ENCODE measurements at regions not wholly inside any gene's neighbourhood (a gene's known extent, or its start where the extent isn't known, plus 50 kb on each side); places are given as distances from the start of the nearest gene placed in this dataset.

GRCh38 chr17:71730871-71731270, 389.9 kb upstream of the SOX9 start:
- Histone ChIP-seq H3K18ac (ENCODE audit: low read depth, low read length) (no peak overlapping the region), H4K5ac (ENCODE audit: low read depth, low read length) (no peak overlapping the region), H2BK5ac (ENCODE audit: low read depth, low read length, poor library complexity, severe bottlenecking) (no peak overlapping the region), H3K36me3 (ENCODE audit: control insufficient read depth, insufficient read depth, low read length) (no peaks in the 10 kb centered on the region), H3K27me3 (ENCODE audit: control insufficient read depth, insufficient read depth, low read length) (no peaks in the 10 kb centered on the region), H3K4me1 (ENCODE audit: control insufficient read depth, insufficient read depth, low read length) (no peaks in the 10 kb centered on the region), H3K23ac (ENCODE audit: low read depth, low read length) (no peak overlapping the region), H4K91ac (ENCODE audit: insufficient read depth, low read depth, low read length) (no peak overlapping the region), H3K4ac (ENCODE audit: low read depth, low read length) (no peak overlapping the region), H3K4me2 (ENCODE audit: low read depth, low read length) (no peak overlapping the region), H3K27ac (ENCODE audit: insufficient read depth, low read length) (no peak overlapping the region), H4K8ac (ENCODE audit: low read depth in 2 of 2, low read length in 2 of 2) (no peak overlapping the region), H2BK120ac (ENCODE audit: low read depth, low read length) (no peak overlapping the region), H3K14ac (replicated peaks; ENCODE audit: low read depth, low read length) (no peak overlapping the region), H3K9me1 (ENCODE audit: insufficient read depth, low read length) (no peaks in the 10 kb centered on the region), H3K9ac (ENCODE audit: low read depth, low read length) (no peak overlapping the region), H2AFZ (replicated peaks; ENCODE audit: low read length, poor library complexity) (no peak overlapping the region), H2AK9ac (replicated peaks; ENCODE audit: low read depth, low read length, poor library complexity) (no peak overlapping the region), H3K79me1 (ENCODE audit: low read depth in 1 of 2, low read length in 2 of 2) (no peaks in the 10 kb centered on the region), H4K20me1 (ENCODE audit: insufficient read depth, low read length) (no peaks in the 10 kb centered on the region), H3K56ac (ENCODE audit: extremely low read depth, insufficient read depth, low read length) (no peak overlapping the region), H2BK20ac (ENCODE audit: low read depth, low read length) (no peak overlapping the region), H3K9me3 (ENCODE audit: control insufficient read depth, insufficient read depth, low read length) (no peaks in the 10 kb centered on the region), H3K4me3 (ENCODE audit: insufficient read depth, low read depth, low read length) (no peak overlapping the region), H2AK5ac (ENCODE audit: low read depth, low read length) (no peak overlapping the region), H2BK15ac (ENCODE audit: low read depth, low read length) (no peak overlapping the region)
- ChIA-PET POLR2A (ENCODE audit: unreplicated experiment) (no interaction called here), CTCF (no interaction called here)
- BruUV-seq (replicated peaks), result no TSS peak
- intact Hi-C loops (cut with micrococcal nuclease) (no loop called here), dilution Hi-C loops (cut with HindIII; ENCODE audit: low sequenced_read_pairs, unreplicated experiment) (no loop called here), in situ Hi-C loops (cut with MboI; ENCODE audit: low sequenced_read_pairs) (no loop called here)
- WGBS, 2 experiments (ENCODE audit: extremely low coverage in 2 of 2, insufficient read length in 1 of 2), result no CpG with 5 or more reads among the region's 1 CpG
- TF ChIP-seq POLR2A (IDR thresholded peaks at IDR 0.05; ENCODE audit: low read depth, low read length) (no peak), ELK1 (IDR thresholded peaks at IDR 0.05; ENCODE audit: borderline replicate concordance, low read depth, low read length) (no peak), MAZ (IDR thresholded peaks at IDR 0.05; ENCODE audit: borderline replicate concordance, low read depth, low read length) (no peak), SMC3 (IDR thresholded peaks at IDR 0.05; ENCODE audit: low read depth, low read length) (no peak), NFE2L2 (IDR thresholded peaks at IDR 0.05; ENCODE audit: low read depth, low read length) (no peak), FOS (IDR thresholded peaks at IDR 0.05; ENCODE audit: low read depth, low read length) (no peak), RFX5 (IDR thresholded peaks at IDR 0.05; ENCODE audit: low read depth, low read length) (no peak), RAD21 (IDR thresholded peaks at IDR 0.05; ENCODE audit: low read length) (no peak), USF2 (IDR thresholded peaks at IDR 0.05; ENCODE audit: low read depth, low read length) (no peak), RCOR1 (IDR thresholded peaks at IDR 0.05; ENCODE audit: insufficient replicate concordance, low read length) (no peak), CHD1 (IDR thresholded peaks at IDR 0.05; ENCODE audit: low read depth, low read length) (no peak)
- ATAC-seq (ENCODE audit: low read depth), result no peak
- no peak for DNase-seq

Data from IMR-90 (cell line).